NT2/D1 (cell line): ENCODE measurements at regions not wholly inside any gene's neighbourhood (a gene's known extent, or its start where the extent isn't known, plus 50 kb on each side); places are given as distances from the start of the nearest gene placed in this dataset.
A peak's percentile ranks its signal among the peaks of the same experiment; 100 is the strongest.
"Not testable (repeated sequence)": the region's sequence is repeated elsewhere in the genome, so short reads cannot be mapped to it uniquely, and the experiment has no call there.

Experiments
- DNase-seq: peaks from one replicate; pipeline ENCODE4 v3.0.0-alpha.2; 2011; ENCODE audit warnings: low read depth, low spot score
- H3K27me3 ChIP-seq: 2 replicates; pipeline ENCODE4 v1.6.0; 2011; ENCODE audit warnings: mild to moderate bottlenecking; ENCODE audit not compliant: insufficient read length, insufficient read depth
- H3K36me3 ChIP-seq: 2 replicates; pipeline ENCODE4 v1.6.1; 2011; ENCODE audit warnings: mild to moderate bottlenecking, low read length, mixed read lengths; ENCODE audit not compliant: insufficient read depth, insufficient read length
- H3K4me1 ChIP-seq: 2 replicates; pipeline ENCODE4 v1.5.1; 2011; ENCODE audit not compliant: insufficient read depth, insufficient read length
- H3K4me3 ChIP-seq: 2 replicates; pipeline ENCODE4 v1.5.1; 2011; ENCODE audit warnings: low read depth; ENCODE audit not compliant: insufficient read length
- H3K9ac ChIP-seq: 2 replicates; pipeline ENCODE4 v1.6.0; 2011; ENCODE audit warnings: low read depth; ENCODE audit not compliant: insufficient read length
- H3K9me3 ChIP-seq: 2 replicates; pipeline ENCODE4 v1.5.1; 2011; ENCODE audit warnings: mild to moderate bottlenecking, low read length; ENCODE audit not compliant: insufficient read depth
- SUZ12 ChIP-seq: IDR thresholded peaks from 2 replicates; pipeline ENCODE4 v1.6.1; 2011; ENCODE audit not compliant: insufficient read length, insufficient read depth; ENCODE audit errors: extremely low read depth
- YY1 ChIP-seq: IDR thresholded peaks from 2 replicates; pipeline ENCODE4 v1.6.1; 2011; ENCODE audit not compliant: insufficient read length, insufficient read depth
- ZNF274 ChIP-seq: IDR thresholded peaks from 2 replicates; pipeline ENCODE4 v1.6.1; 2011; ENCODE audit warnings: mild to moderate bottlenecking, low read depth, low read length

DNA sequence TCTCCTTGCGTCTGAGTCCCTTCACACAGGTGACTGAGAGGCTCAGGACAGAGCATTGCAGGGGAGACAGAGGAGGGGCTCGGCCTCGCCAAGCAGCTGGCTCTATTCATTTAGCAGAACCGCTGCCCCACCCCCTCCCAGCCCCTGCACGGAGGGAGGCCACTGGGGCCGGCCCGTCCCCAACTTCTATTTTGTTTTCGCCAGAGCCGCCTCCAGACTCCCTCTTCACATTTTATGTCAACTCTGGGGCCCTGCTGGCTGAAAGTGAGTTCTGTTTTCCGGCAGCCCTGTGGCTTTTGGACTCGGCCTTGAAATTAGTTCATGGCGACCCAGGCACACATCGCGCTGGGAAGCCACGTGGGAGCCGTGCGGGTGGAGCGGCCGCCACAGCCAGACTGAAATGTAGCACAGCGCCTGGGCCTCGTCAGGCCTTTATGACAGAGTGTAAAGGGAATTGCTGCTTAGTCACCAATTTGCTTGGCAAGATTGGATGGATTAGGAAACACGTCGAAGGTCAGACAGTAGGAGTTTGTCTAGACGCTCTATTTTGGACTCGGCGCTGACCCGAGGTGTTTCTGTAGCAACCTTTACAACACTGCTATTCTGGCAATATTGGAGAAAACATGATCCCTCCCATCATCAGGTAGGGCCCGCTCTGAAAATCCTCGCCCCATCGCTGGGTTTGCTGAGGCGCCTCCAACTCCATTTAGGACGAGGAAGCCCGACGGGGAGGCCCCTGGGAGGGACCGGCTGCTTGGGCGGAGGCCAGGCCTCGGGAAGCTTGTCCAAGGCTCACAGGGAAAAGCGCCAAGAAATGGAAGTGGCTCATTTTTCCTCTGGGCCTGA, 90.7 kb upstream of the CTDP1 start:
- Histone ChIP-seq H3K9ac (peak overlapping the region; percentile 12), H3K4me3 (no peak overlapping the region)

DNA sequence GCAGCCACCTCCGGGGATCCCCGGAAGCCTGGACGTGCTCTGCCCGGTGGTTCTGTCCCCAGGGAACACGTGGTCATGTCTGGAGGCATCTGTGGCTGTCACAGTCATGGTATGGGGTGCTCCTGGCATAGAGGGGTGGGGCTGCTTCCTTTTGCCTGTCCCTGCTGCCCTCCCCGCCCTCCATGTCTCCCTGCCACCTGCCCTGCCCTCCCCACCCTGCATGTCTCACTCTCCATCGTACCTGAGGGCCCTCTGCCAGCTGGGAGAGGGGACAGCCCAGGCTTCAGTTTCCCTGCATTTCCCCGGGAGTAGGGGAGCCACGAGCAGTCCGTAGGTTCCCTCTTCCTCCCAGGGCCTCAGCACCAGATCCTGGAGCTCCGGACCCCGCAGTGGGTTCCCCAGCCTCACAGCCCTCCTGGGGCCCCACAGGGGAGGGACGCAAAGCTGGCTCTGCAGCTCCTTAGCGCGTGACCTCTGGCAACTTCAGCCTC, 90.0 kb upstream of the CTDP1 start:
- DNase-seq: no peak
- no peaks in the 10 kb centered on the region for H3K9me3 ChIP-seq
- no peak overlapping the region for H3K4me3 ChIP-seq
- no peaks in the 10 kb centered on the region for H3K36me3 ChIP-seq
- H3K9ac ChIP-seq: peak overlapping the region; percentile 11
- H3K27me3 ChIP-seq: peaks cover 3% of the 10 kb centered on the region
- peaks cover 17% of the 10 kb centered on the region for H3K4me1 ChIP-seq
- no peak for TF ChIP-seq ZNF274

More for the DNA sequence above, 90.7 kb upstream of the CTDP1 start:
- H3K27me3 ChIP-seq: peaks cover 3% of the 10 kb centered on the region
- H3K4me1 ChIP-seq: peaks cover 17% of the 10 kb centered on the region
- no peak for DNase-seq
- H3K36me3 ChIP-seq: no peaks in the 10 kb centered on the region
- TF ChIP-seq SUZ12: no peak
- no peak for TF ChIP-seq ZNF274
- TF ChIP-seq YY1: no peak
- no peaks in the 10 kb centered on the region for H3K9me3 ChIP-seq

DNA sequence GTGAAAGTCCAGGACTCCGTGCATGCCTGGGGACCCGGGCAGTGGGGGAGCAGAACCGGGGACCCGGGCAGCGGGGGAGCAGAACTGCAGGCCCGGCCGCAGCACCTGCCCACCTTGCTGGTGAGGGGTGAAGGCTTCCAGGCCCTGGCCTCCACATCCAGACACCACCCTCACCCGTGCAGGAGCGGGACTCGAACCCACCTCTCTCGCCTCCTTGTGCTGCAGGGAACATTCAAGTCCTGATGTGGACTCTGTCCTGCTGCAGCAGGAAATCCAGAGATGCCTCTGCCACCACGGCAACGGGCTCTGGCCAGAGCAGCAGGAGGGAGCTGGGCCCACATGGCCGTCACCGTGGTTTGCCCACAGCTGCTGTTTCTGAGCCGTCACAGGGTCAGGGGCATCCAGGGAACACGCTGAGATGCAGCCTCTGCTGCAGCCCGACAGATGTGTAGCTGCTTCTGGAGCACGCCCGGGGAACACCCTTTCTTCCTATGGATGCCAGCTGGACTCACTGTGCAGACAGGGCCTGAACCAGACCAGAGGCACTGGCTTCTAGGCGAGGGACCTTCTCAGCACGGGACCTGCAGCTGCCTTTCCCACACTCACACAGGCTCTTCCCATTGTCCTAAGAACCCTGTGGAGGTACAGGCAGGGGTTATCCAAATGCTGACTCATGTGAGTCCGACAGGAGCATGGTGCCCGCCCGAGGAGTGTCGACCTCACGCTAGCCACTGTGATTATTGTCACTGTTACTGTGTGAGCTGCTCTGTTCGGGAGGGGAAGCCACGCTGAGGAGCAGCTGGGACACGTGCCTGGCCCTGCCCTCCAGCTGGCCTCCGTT, 89.2 kb upstream of the CTDP1 start:
- peaks cover 3% of the 10 kb centered on the region for H3K27me3 ChIP-seq

DNA sequence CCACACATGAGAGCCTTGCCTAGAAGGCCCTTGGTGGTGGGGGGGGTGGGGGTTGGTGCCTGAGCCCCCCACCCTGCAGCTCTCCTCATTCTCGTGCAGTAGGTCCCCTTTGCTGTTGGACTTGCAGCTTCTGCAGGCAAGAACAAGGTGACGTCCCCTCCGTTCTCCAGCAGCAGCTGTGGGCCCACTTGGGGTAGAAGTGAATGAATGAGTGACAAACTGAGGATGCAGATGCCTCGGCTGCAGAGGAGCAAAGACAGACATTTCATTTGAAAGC, 88.6 kb upstream of the CTDP1 start:
- Histone ChIP-seq H3K9ac (no peak overlapping the region), H3K27me3 (peaks cover 3% of the 10 kb centered on the region), H3K4me3 (no peak overlapping the region), H3K9me3 (no peaks in the 10 kb centered on the region), H3K36me3 (no peaks in the 10 kb centered on the region), H3K4me1 (peaks cover 15% of the 10 kb centered on the region)
- DNase-seq: no peak
- TF ChIP-seq SUZ12 (no peak), YY1 (no peak), ZNF274 (no peak)

More for the DNA sequence above, 89.2 kb upstream of the CTDP1 start:
- H3K4me1 ChIP-seq: peaks cover 17% of the 10 kb centered on the region
- no peak for DNase-seq
- no peak overlapping the region for H3K4me3 ChIP-seq
- no peak overlapping the region for H3K9ac ChIP-seq
- H3K36me3 ChIP-seq: no peaks in the 10 kb centered on the region
- H3K9me3 ChIP-seq: no peaks in the 10 kb centered on the region
- TF ChIP-seq YY1 (no peak), ZNF274 (no peak), SUZ12 (no peak)

DNA sequence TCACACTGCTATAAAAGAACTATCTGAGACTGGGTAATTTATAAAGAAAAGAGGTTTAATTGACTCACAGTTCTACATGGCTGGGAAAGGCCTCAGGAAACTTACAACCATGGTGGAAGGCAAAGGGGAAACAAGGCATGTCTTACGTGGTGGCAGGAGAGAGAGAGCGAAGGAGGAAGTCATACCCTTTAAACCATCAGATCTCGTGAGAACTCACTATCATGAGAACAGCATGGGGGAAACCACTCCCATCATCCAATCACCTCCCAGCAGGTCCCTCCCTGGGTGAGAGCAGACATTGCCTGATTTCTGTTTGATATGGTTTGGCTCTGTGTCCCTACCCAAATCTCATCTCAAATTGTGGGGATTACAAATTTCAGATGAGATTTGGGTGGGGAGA, 86.9 kb upstream of the CTDP1 start:
- peaks cover 15% of the 10 kb centered on the region for H3K4me1 ChIP-seq
- DNase-seq, H3K36me3 ChIP-seq, H3K9ac ChIP-seq, H3K9me3 ChIP-seq, H3K27me3 ChIP-seq, H3K4me3 ChIP-seq: not testable (repeated sequence)

DNA sequence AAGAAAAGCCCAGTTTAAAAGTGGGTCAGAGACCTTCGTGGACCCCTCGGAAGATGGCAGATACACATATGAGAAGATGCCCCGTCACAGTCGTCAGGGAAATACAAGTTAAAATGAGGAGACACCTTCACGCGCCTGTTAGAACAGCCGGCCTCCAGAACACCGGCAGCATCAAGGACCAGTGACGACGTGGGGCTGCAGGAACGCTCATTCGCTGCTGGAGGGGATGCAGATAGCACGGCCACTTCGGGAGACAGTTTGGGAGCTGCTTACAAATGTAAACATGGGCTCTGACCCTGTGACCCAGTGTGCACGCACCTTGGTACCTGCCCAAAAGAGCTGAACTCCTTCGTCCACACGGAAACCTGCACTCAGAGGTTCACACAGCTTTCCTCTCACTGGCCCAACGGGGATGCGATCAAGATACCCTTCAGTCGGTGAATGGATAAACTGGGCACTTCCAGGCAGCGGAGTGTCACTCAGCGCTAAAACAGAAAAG, 83.7 kb upstream of the CTDP1 start:
- Histone ChIP-seq H3K9ac (no peak overlapping the region), H3K4me1 (peaks cover 10% of the 10 kb centered on the region), H3K36me3 (no peaks in the 10 kb centered on the region), H3K27me3 (no peaks in the 10 kb centered on the region), H3K4me3 (no peak overlapping the region), H3K9me3 (no peaks in the 10 kb centered on the region)
- TF ChIP-seq SUZ12 (no peak), ZNF274 (no peak), YY1 (no peak)
- DNase-seq: no peak

- no peak for TF ChIP-seq YY1
- no peak for TF ChIP-seq SUZ12
- TF ChIP-seq ZNF274: no peak
- Histone ChIP-seq H3K9ac (no peak overlapping the region), H3K36me3 (no peaks in the 10 kb centered on the region), H3K9me3 (no peaks in the 10 kb centered on the region), H3K27me3 (no peaks in the 10 kb centered on the region), H3K4me1 (peaks cover 10% of the 10 kb centered on the region), H3K4me3 (no peak overlapping the region)
- DNase-seq: no peak
Measured at GRCh38 chr18:79596446-79597175, 83.0 kb upstream of the CTDP1 start.
